ENCODE measurements at regions not wholly inside any gene's neighbourhood (a gene's known extent, or its start where the extent isn't known, plus 50 kb on each side); places are given as distances from the start of the nearest gene placed in this dataset.
A peak's percentile ranks its signal among the peaks of the same experiment; 100 is the strongest.

DNA sequence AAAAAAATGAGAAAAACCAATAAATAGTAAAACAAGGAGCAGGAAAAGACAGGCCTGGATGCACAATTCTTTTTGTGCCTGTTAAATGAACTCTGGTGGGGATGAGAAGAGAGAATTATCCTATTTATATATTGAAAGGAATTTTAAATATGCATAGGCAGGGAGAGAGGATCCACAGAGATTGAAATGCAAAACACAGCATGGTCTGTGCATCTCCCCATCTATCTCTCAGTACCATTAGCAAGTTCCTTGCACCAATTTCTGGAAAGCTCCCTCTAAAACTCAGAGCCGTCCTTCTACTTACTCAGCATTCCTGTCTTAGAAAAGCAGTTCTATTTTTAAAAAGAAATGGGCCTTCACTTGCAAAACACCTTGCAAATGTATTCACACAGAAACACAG, 502.3 kb upstream of the KLHL29 start:
- Mint-ChIP-seq H3K27me3 (ENCODE audit: low read depth) (no peaks in the 10 kb centered on the region), H3K27ac (ENCODE audit: unreplicated experiment) (no peak overlapping the region), H3K36me3 (ENCODE audit: low read depth) (no peaks in the 10 kb centered on the region), H3K4me1 (peaks cover 31% of the 10 kb centered on the region), H3K9me3 (peaks cover 3% of the 10 kb centered on the region), H3K4me3 (no peak overlapping the region)
- no peak for TF ChIP-seq CTCF (conservative IDR thresholded peaks at IDR 0.05)
- DNase-seq (ENCODE audit: low read depth, low spot score): no peak

DNA sequence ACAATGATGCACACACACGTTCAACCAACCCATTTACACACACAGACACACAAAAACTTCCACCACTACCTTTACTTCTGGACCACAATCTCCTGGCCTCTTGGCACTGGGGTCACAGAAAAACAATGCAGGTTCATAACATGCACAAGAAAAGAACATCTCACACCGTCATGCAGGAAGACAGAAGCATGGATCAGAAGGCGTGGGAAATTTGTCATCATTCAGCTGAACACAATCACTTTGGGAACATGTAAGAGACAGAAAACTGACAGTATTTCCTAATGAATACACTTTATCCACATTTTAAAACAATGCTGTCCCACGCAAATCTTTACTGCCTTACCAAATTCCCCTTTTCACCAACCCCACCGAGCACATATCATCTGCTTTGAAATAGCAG, 501.9 kb upstream of the KLHL29 start:
- Mint-ChIP-seq H3K27ac (ENCODE audit: unreplicated experiment) (no peak overlapping the region), H3K36me3 (ENCODE audit: low read depth) (no peaks in the 10 kb centered on the region), H3K4me1 (peaks cover 27% of the 10 kb centered on the region), H3K27me3 (ENCODE audit: low read depth) (no peaks in the 10 kb centered on the region), H3K4me3 (no peak overlapping the region), H3K9me3 (peaks cover 3% of the 10 kb centered on the region)
- no peak for DNase-seq (ENCODE audit: low read depth, low spot score)
- no peak for TF ChIP-seq CTCF (conservative IDR thresholded peaks at IDR 0.05)

- Mint-ChIP-seq H3K4me1 (peaks cover 14% of the 10 kb centered on the region), H3K27ac (ENCODE audit: unreplicated experiment) (no peak overlapping the region), H3K27me3 (ENCODE audit: low read depth) (no peaks in the 10 kb centered on the region), H3K9me3 (no peaks in the 10 kb centered on the region), H3K4me3 (no peak overlapping the region), H3K36me3 (ENCODE audit: low read depth) (no peaks in the 10 kb centered on the region)
- DNase-seq (ENCODE audit: low read depth, low spot score): no peak
- TF ChIP-seq CTCF (conservative IDR thresholded peaks at IDR 0.05): no peak
These were observed 499.7 kb upstream of the KLHL29 start for GRCh38 chr2:22885245-22885644.

GRCh38 chr2:22887426-22887825, 497.6 kb upstream of the KLHL29 start:
- no peak for DNase-seq (ENCODE audit: low read depth, low spot score)
- H3K4me3 Mint-ChIP-seq: no peak overlapping the region
- no peaks in the 10 kb centered on the region for H3K9me3 Mint-ChIP-seq
- TF ChIP-seq CTCF (conservative IDR thresholded peaks at IDR 0.05): no peak
- H3K4me1 Mint-ChIP-seq: peaks cover 15% of the 10 kb centered on the region
- H3K27ac Mint-ChIP-seq (ENCODE audit: unreplicated experiment): peak overlapping the region; percentile 17
- no peaks in the 10 kb centered on the region for H3K27me3 Mint-ChIP-seq (ENCODE audit: low read depth)
- H3K36me3 Mint-ChIP-seq (ENCODE audit: low read depth): no peaks in the 10 kb centered on the region

- H3K4me1 Mint-ChIP-seq: peaks cover 11% of the 10 kb centered on the region
- TF ChIP-seq CTCF (conservative IDR thresholded peaks at IDR 0.05): no peak
- no peaks in the 10 kb centered on the region for H3K9me3 Mint-ChIP-seq
These were observed 497.1 kb upstream of the KLHL29 start for GRCh38 chr2:22887845-22888244.

GRCh38 chr2:22890132-22890531, 494.8 kb upstream of the KLHL29 start:
- TF ChIP-seq CTCF (conservative IDR thresholded peaks at IDR 0.05): no peak
- H3K9me3 Mint-ChIP-seq: no peaks in the 10 kb centered on the region
- no peaks in the 10 kb centered on the region for H3K27me3 Mint-ChIP-seq (ENCODE audit: low read depth)
- no peak for DNase-seq (ENCODE audit: low read depth, low spot score)
- no peak overlapping the region for H3K4me3 Mint-ChIP-seq
- peaks cover 15% of the 10 kb centered on the region for H3K4me1 Mint-ChIP-seq
- no peak overlapping the region for H3K27ac Mint-ChIP-seq (ENCODE audit: unreplicated experiment)
- no peaks in the 10 kb centered on the region for H3K36me3 Mint-ChIP-seq (ENCODE audit: low read depth)

More at GRCh38 chr2:22887845-22888244, 497.1 kb upstream of the KLHL29 start:
- H3K36me3 Mint-ChIP-seq (ENCODE audit: low read depth): no peaks in the 10 kb centered on the region
- H3K4me3 Mint-ChIP-seq: no peak overlapping the region
- DNase-seq (ENCODE audit: low read depth, low spot score): no peak
- no peak overlapping the region for H3K27ac Mint-ChIP-seq (ENCODE audit: unreplicated experiment)
- H3K27me3 Mint-ChIP-seq (ENCODE audit: low read depth): no peaks in the 10 kb centered on the region

Measured in neural crest cell (in vitro differentiated cells).